ENCODE measurements at regions not wholly inside any gene's neighbourhood (a gene's known extent, or its start where the extent isn't known, plus 50 kb on each side); places are given as distances from the start of the nearest gene placed in this dataset.

DNA sequence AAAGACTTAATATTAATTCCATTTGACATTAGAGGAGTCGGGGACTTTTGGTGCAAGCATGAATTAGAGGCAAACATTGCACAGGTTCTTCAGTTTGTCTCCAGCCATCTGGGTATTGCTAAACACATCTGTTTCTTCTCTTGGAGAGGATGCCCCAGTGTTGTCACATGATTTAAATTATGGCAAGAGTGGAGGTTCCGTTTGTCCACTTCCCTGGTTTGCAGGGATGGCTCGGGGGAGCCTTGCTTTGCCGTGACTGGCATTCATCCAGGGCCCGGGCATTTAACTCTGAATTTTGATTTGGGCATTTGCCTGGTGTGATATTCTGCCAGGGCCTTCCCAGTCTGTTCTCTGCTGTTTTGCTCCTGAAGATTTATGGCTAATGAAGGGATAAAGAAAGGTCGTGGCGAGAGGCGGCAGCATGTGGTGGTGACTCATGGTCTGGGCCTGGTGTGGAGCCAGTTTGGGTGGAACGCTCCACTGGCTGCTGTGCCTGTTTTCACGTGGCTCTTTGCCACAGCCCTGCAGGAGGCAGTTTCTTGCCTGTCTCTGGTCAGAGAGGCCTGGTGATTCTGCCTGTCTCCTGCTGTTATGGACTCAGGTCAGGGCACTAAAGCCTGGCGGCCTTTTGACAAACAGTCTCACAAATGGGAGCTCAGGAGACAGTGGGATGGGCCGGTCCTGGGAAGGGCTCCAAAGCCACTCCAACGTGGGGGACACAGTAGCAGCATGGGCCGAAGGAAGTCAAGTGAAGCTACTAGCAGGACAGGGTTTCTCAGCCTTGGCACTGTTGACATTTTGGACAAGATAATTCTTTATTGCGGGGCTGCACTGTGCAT is 99.4 kb upstream of the PGRMC2 start (continued):
- TF ChIP-seq SAFB2 (IDR thresholded peaks at IDR 0.05; ENCODE audit: borderline replicate concordance, low read depth, low read length, severe bottlenecking), result no peak
- TF ChIP-seq, protein P1, sequence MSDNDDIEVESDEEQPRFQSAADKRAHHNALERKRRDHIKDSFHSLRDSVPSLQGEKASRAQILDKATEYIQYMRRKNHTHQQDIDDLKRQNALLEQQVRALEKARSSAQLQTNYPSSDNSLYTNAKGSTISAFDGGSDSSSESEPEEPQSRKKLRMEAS (CRISPR knock-in tag; IDR thresholded peaks at IDR 0.05), result peak; percentile 84
- TF ChIP-seq, protein P2, sequence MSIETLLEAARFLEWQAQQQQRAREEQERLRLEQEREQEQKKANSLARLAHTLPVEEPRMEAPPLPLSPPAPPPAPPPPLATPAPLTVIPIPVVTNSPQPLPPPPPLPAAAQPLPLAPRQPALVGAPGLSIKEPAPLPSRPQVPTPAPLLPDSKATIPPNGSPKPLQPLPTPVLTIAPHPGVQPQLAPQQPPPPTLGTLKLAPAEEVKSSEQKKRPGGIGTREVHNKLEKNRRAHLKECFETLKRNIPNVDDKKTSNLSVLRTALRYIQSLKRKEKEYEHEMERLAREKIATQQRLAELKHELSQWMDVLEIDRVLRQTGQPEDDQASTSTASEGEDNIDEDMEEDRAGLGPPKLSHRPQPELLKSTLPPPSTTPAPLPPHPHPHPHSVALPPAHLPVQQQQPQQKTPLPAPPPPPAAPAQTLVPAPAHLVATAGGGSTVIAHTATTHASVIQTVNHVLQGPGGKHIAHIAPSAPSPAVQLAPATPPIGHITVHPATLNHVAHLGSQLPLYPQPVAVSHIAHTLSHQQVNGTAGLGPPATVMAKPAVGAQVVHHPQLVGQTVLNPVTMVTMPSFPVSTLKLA (conservative IDR thresholded peaks at IDR 0.05), result peak in 1 of 2 experiments; percentile 48; a peak in 1 of 4 replicates

GRCh38 chr4:128385683-128386304 is 98.2 kb upstream of the PGRMC2 start:
- Histone ChIP-seq H3K27me3 (ENCODE audit: control insufficient read depth in 2 of 2, insufficient read depth in 2 of 2, low read length in 2 of 2) (no peaks in the 10 kb centered on the region), H3K4me3 (no peak overlapping the region), H2AFZ (ENCODE audit: low read depth, low read length) (peak overlapping the region; percentile 77), H3K9ac (ENCODE audit: insufficient read depth in 1 of 2, low read depth in 2 of 2, low read length in 2 of 2) (no peak overlapping the region), H3K9me3 (replicated peaks; ENCODE audit: control insufficient read depth, insufficient read depth, low read depth, low read length) (no peaks in the 10 kb centered on the region), H3K79me2 (ENCODE audit: control insufficient read depth, insufficient read depth, low read length) (no peaks in the 10 kb centered on the region), H3K27ac (ENCODE audit: extremely low read depth, low read depth, low read length) (no peak overlapping the region), H4K20me1 (replicated peaks; ENCODE audit: control insufficient read depth, insufficient read depth, low read length) (no peaks in the 10 kb centered on the region), H3K36me3 (ENCODE audit: control insufficient read depth, insufficient read depth, low read length) (no peaks in the 10 kb centered on the region), H3K4me2 (ENCODE audit: insufficient read depth, low read length) (no peak overlapping the region), H3K4me1 (replicated peaks in 1 of 2; ENCODE audit: control insufficient read depth in 2 of 2, insufficient read depth in 2 of 2, low read length in 2 of 2) (peaks cover 6 to 23% of the 10 kb centered on the region in 2 experiments; a peak in 4 of 5 replicates), H3K9me1 (ENCODE audit: control insufficient read depth, insufficient read depth, low read length) (no peaks in the 10 kb centered on the region)
- ChIA-PET POLR2A (no interaction called here), CTCF (ENCODE audit: low intra/inter-chr PET ratio) (interaction anchor here (1.1 kb wide), 1 partner anchor 424 kb away, joined by 3 read pairs; no protein-coding TSS in a partner anchor)
- peak; percentile 80 for FAIRE-seq
- no TSS peak for BruUV-seq (replicated peaks)
- DNase-seq (ENCODE audit: extremely low read depth in 1 of 4, low spot score in 3 of 4), result peak in 2 of 4 experiments; percentile 30 to 47
- WGBS (ENCODE audit: insufficient coverage, low coverage, missing lambda C conversion rate), result 8% methylated on average over 3 of the region's 3 CpGs
- in situ Hi-C loops (cut with MboI) (no loop called here), intact Hi-C loops (cut with micrococcal nuclease) (loop anchor here (10.0 kb wide), 1 partner anchor 479 kb away; no protein-coding TSS in a partner anchor)
- peak; percentile 78 for ATAC-seq
- TF ChIP-seq HINFP (tag; conservative IDR thresholded peaks at IDR 0.05; ENCODE audit: low read depth) (no peak), SLC30A9 (CRISPR knock-in tag; IDR thresholded peaks at IDR 0.05) (no peak), HMBOX1 (IDR thresholded peaks at IDR 0.05) (peak; percentile 27; the same call in 1 of the 2 replicates), CXXC5 (CRISPR knock-in tag; IDR thresholded peaks at IDR 0.05) (no peak), GATAD2A (IDR thresholded peaks at IDR 0.05) (no peak), ZNF217 (CRISPR knock-in tag; IDR thresholded peaks at IDR 0.05) (no peak), MBD2 (IDR thresholded peaks at IDR 0.05; ENCODE audit: borderline replicate concordance, low read depth) (no peak), MLX (CRISPR knock-in tag; conservative IDR thresholded peaks at IDR 0.05) (no peak), TAF9B (IDR thresholded peaks at IDR 0.05; ENCODE audit: partially characterized antibody) (no peak), RAD21 (CRISPR knock-in tag; conservative IDR thresholded peaks at IDR 0.05 in 1 of 2, IDR thresholded peaks at IDR 0.05 in 1 of 2) (peak; percentile 56 to 68), BCOR (IDR thresholded peaks at IDR 0.05) (peak; percentile 91)
